ENCODE measurements at regions not wholly inside any gene's neighbourhood (a gene's known extent, or its start where the extent isn't known, plus 50 kb on each side); places are given as distances from the start of the nearest gene placed in this dataset.

GRCh38 chr1:157407917-157408525, 144.3 kb downstream of the FCRL5 start:
- Histone ChIP-seq H3K27ac (ENCODE audit: low read length) (no peak overlapping the region), H3K9me3 (ENCODE audit: control insufficient read depth, low read length) (no peaks in the 10 kb centered on the region), H3K4me1 (ENCODE audit: control insufficient read depth, insufficient read depth, low read length) (no peaks in the 10 kb centered on the region), H3K27me3 (ENCODE audit: control insufficient read depth, insufficient read depth) (no peaks in the 10 kb centered on the region), H3K4me3 (ENCODE audit: low read length) (no peak overlapping the region)
- ATAC-seq, result no peak
- intact Hi-C loops (cut with DNase I), result no loop called here
- no peak for DNase-seq
- 43% methylated on average over 6 of the region's 6 CpGs for WGBS

- no peaks in the 10 kb centered on the region for H3K9me3 ChIP-seq (ENCODE audit: control insufficient read depth, low read length)
- no peaks in the 10 kb centered on the region for H3K4me1 ChIP-seq (ENCODE audit: control insufficient read depth, insufficient read depth, low read length)
- no peak overlapping the region for H3K27ac ChIP-seq (ENCODE audit: low read length)
- intact Hi-C loops (cut with DNase I), result no loop called here
- no peak overlapping the region for H3K4me3 ChIP-seq (ENCODE audit: low read length)
- no peaks in the 10 kb centered on the region for H3K27me3 ChIP-seq (ENCODE audit: control insufficient read depth, insufficient read depth)
- ATAC-seq (no peak), DNase-seq (no peak)
Measured at GRCh38 chr1:157407367-157407766, 144.9 kb downstream of the FCRL5 start.

GRCh38 chr1:157405662-157406061, 146.7 kb downstream of the FCRL5 start:
- Histone ChIP-seq H3K9me3 (ENCODE audit: control insufficient read depth, low read length) (no peaks in the 10 kb centered on the region), H3K27ac (ENCODE audit: low read length) (no peak overlapping the region), H3K4me1 (ENCODE audit: control insufficient read depth, insufficient read depth, low read length) (no peaks in the 10 kb centered on the region), H3K27me3 (ENCODE audit: control insufficient read depth, insufficient read depth) (no peaks in the 10 kb centered on the region), H3K4me3 (ENCODE audit: low read length) (no peak overlapping the region)
- ATAC-seq, result no peak
- WGBS, result 77% methylated on average over 4 of the region's 4 CpGs
- intact Hi-C loops (cut with DNase I), result no loop called here
- no peak for DNase-seq

GRCh38 chr1:157404614-157405013, 147.7 kb downstream of the FCRL5 start:
- no peak for ATAC-seq
- intact Hi-C loops (cut with DNase I), result no loop called here
- no peak overlapping the region for H3K4me3 ChIP-seq (ENCODE audit: low read length)
- DNase-seq, result no peak
- H3K9me3 ChIP-seq (ENCODE audit: control insufficient read depth, low read length), result no peaks in the 10 kb centered on the region
- no peaks in the 10 kb centered on the region for H3K4me1 ChIP-seq (ENCODE audit: control insufficient read depth, insufficient read depth, low read length)
- H3K27me3 ChIP-seq (ENCODE audit: control insufficient read depth, insufficient read depth), result no peaks in the 10 kb centered on the region
- H3K27ac ChIP-seq (ENCODE audit: low read length), result no peak overlapping the region

- Histone ChIP-seq H3K4me1 (ENCODE audit: control insufficient read depth, insufficient read depth, low read length) (no peaks in the 10 kb centered on the region), H3K9me3 (ENCODE audit: control insufficient read depth, low read length) (no peaks in the 10 kb centered on the region), H3K27me3 (ENCODE audit: control insufficient read depth, insufficient read depth) (no peaks in the 10 kb centered on the region), H3K4me3 (ENCODE audit: low read length) (no peak overlapping the region), H3K27ac (ENCODE audit: low read length) (no peak overlapping the region)
- 61% methylated on average over 3 of the region's 3 CpGs for WGBS
- DNase-seq (no peak), ATAC-seq (no peak)
- intact Hi-C loops (cut with DNase I), result no loop called here
Measured at GRCh38 chr1:157404063-157404501, 148.2 kb downstream of the FCRL5 start.

GRCh38 chr1:157403608-157404007, 148.7 kb downstream of the FCRL5 start:
- Histone ChIP-seq H3K9me3 (ENCODE audit: control insufficient read depth, low read length) (no peaks in the 10 kb centered on the region), H3K27me3 (ENCODE audit: control insufficient read depth, insufficient read depth) (no peaks in the 10 kb centered on the region), H3K4me3 (ENCODE audit: low read length) (no peak overlapping the region), H3K4me1 (ENCODE audit: control insufficient read depth, insufficient read depth, low read length) (no peaks in the 10 kb centered on the region), H3K27ac (ENCODE audit: low read length) (no peak overlapping the region)
- intact Hi-C loops (cut with DNase I), result no loop called here
- no peak for DNase-seq
- WGBS, result 43% methylated on average over 1 of the region's 1 CpG
- no peak for ATAC-seq

- intact Hi-C loops (cut with DNase I), result no loop called here
- Histone ChIP-seq H3K9me3 (ENCODE audit: control insufficient read depth, low read length) (no peaks in the 10 kb centered on the region), H3K27me3 (ENCODE audit: control insufficient read depth, insufficient read depth) (no peaks in the 10 kb centered on the region), H3K4me1 (ENCODE audit: control insufficient read depth, insufficient read depth, low read length) (no peaks in the 10 kb centered on the region), H3K4me3 (ENCODE audit: low read length) (no peak overlapping the region), H3K27ac (ENCODE audit: low read length) (no peak overlapping the region)
- WGBS, result 55% methylated on average over 6 of the region's 6 CpGs
- DNase-seq, result no peak
- ATAC-seq, result peak in 1 of 2 donors; percentile 26
Measured at GRCh38 chr1:157403203-157403602, 149.1 kb downstream of the FCRL5 start.

GRCh38 chr1:157400766-157401165, 151.5 kb downstream of the FCRL5 start:
- WGBS, result 38% methylated on average over 6 of the region's 6 CpGs
- Histone ChIP-seq H3K27ac (ENCODE audit: low read length) (no peak overlapping the region), H3K4me3 (ENCODE audit: low read length) (no peak overlapping the region), H3K4me1 (ENCODE audit: control insufficient read depth, insufficient read depth, low read length) (no peaks in the 10 kb centered on the region), H3K9me3 (ENCODE audit: control insufficient read depth, low read length) (no peaks in the 10 kb centered on the region), H3K27me3 (ENCODE audit: control insufficient read depth, insufficient read depth) (no peaks in the 10 kb centered on the region)
- no peak for ATAC-seq
- DNase-seq, result no peak
- intact Hi-C loops (cut with DNase I), result no loop called here

GRCh38 chr1:157399984-157400382, 152.3 kb downstream of the FCRL5 start:
- Histone ChIP-seq H3K9me3 (ENCODE audit: control insufficient read depth, low read length) (no peaks in the 10 kb centered on the region), H3K27me3 (ENCODE audit: control insufficient read depth, insufficient read depth) (no peaks in the 10 kb centered on the region), H3K4me1 (ENCODE audit: control insufficient read depth, insufficient read depth, low read length) (no peaks in the 10 kb centered on the region), H3K27ac (ENCODE audit: low read length) (no peak overlapping the region), H3K4me3 (ENCODE audit: low read length) (no peak overlapping the region)
- intact Hi-C loops (cut with DNase I), result no loop called here
- DNase-seq (no peak), ATAC-seq (no peak)
- WGBS, result 44% methylated on average over 1 of the region's 1 CpG

GRCh38 chr1:157399343-157399983, 152.9 kb downstream of the FCRL5 start:
- whole genome bisulfite sequencing, result 59% methylated on average over 3 of the region's 3 CpGs
- ATAC-seq (no peak), DNase-seq (no peak)
- H3K27me3 ChIP-seq (ENCODE audit: control insufficient read depth, insufficient read depth), result no peaks in the 10 kb centered on the region
- H3K9me3 ChIP-seq (ENCODE audit: control insufficient read depth, low read length), result no peaks in the 10 kb centered on the region
- H3K27ac ChIP-seq (ENCODE audit: low read length), result no peak overlapping the region
- H3K4me1 ChIP-seq (ENCODE audit: control insufficient read depth, insufficient read depth, low read length), result no peaks in the 10 kb centered on the region
- H3K4me3 ChIP-seq (ENCODE audit: low read length), result no peak overlapping the region
- intact Hi-C loops (cut with DNase I), result no loop called here

GRCh38 chr1:157390651-157391050, 161.7 kb downstream of the FCRL5 start:
- Histone ChIP-seq H3K27ac (ENCODE audit: low read length) (no peak overlapping the region), H3K4me3 (ENCODE audit: low read length) (no peak overlapping the region), H3K27me3 (ENCODE audit: control insufficient read depth, insufficient read depth) (peaks cover 2% of the 10 kb centered on the region), H3K9me3 (ENCODE audit: control insufficient read depth, low read length) (peaks cover 2% of the 10 kb centered on the region), H3K4me1 (ENCODE audit: control insufficient read depth, insufficient read depth, low read length) (no peaks in the 10 kb centered on the region)
- ATAC-seq, result no peak
- 32% methylated on average over 6 of the region's 6 CpGs for WGBS
- no peak for DNase-seq
- intact Hi-C loops (cut with DNase I), result no loop called here

- peaks cover 2% of the 10 kb centered on the region for H3K27me3 ChIP-seq (ENCODE audit: control insufficient read depth, insufficient read depth)
Measured at GRCh38 chr1:157388057-157388456, 164.3 kb downstream of the FCRL5 start.

More at GRCh38 chr1:157388057-157388456, 164.3 kb downstream of the FCRL5 start:
- peaks cover 2% of the 10 kb centered on the region for H3K9me3 ChIP-seq (ENCODE audit: control insufficient read depth, low read length)
- intact Hi-C loops (cut with DNase I), result no loop called here
- H3K27ac ChIP-seq (ENCODE audit: low read length), result no peak overlapping the region
- DNase-seq (no peak), ATAC-seq (no peak)
- H3K4me3 ChIP-seq (ENCODE audit: low read length), result no peak overlapping the region
- H3K4me1 ChIP-seq (ENCODE audit: control insufficient read depth, insufficient read depth, low read length), result no peaks in the 10 kb centered on the region
